K562 (cell line): ENCODE measurements at regions not wholly inside any gene's neighbourhood (a gene's known extent, or its start where the extent isn't known, plus 50 kb on each side); places are given as distances from the start of the nearest gene placed in this dataset.

Experiments
- ATAC-seq: fragments of 200-7000 bp; cut with Tn5 transposase; 3 replicates; pipeline ENCODE4 v1.9.1; 2020; ENCODE audit warnings: moderate library complexity
- BruUV-seq: library from RNA; stranded (reverse); fragments of 400-500 nt; replicated peaks from 2 replicates; lab custom pipeline; 2021; lab: Mats Ljungman, UMichigan
- CTCF ChIA-PET: fragments of 300-600 bp; formaldehyde crosslinking; extraction: SDS; loops from one replicate; lab custom pipeline; 2021; ENCODE audit warnings: low intra/inter-chr PET ratio; lab: Yijun Ruan, JAX
- POLR2A ChIA-PET: fragments of 300-600, 350-650 bp; sonication (Branson Sonifier 250); formaldehyde crosslinking; extraction: SDS; loops from one replicate; lab custom pipeline; 2021; ENCODE audit warnings: antibody characterized with exemption, inconsistent platforms; lab: Yijun Ruan, JAX
- DNase-seq, 4 experiments: peaks; one replicate each; pipeline versions ENCODE4 v3.0.0 to v3.0.0-alpha.2; 2011 to 2018; ENCODE audit warnings: low spot score in 3 of 4, mixed read lengths in 3 of 4; ENCODE audit errors: extremely low read depth in 1 of 4
- FAIRE-seq: peaks from 2 replicates; lab custom pipeline; 2011; peaks lifted over from hg19 to GRCh38; lab: Jason Lieb, UNC
- H2AFZ ChIP-seq: 2 replicates; pipeline ENCODE4 v1.6.0; 2011; ENCODE audit warnings: low read depth, low read length, control low read depth, inconsistent platforms
- H3K27ac ChIP-seq: fragments of 200-600 bp; 3 replicates; pipeline ENCODE4 v1.8.0; 2011; ENCODE audit warnings: low read depth, mild to moderate bottlenecking, control low read depth, inconsistent platforms, low read length, moderate library complexity, mixed read lengths; ENCODE audit errors: extremely low read depth
- H3K27me3 ChIP-seq, 2 experiments: fragments of 300-600 bp in 1 of 2; 2 replicates in 1 of 2; 3 replicates in 1 of 2; pipeline versions ENCODE4 v1.6.0 to v1.8.0; 2011; ENCODE audit warnings: inconsistent platforms in 2 of 2, low read length in 2 of 2, mild to moderate bottlenecking in 1 of 2, mixed read lengths in 1 of 2, moderate library complexity in 1 of 2; ENCODE audit not compliant: control insufficient read depth in 2 of 2, insufficient read depth in 2 of 2
- H3K36me3 ChIP-seq: fragments of 300-600 bp; 3 replicates; pipeline ENCODE4 v1.8.0; 2011; ENCODE audit warnings: mild to moderate bottlenecking, low read length, inconsistent platforms; ENCODE audit not compliant: control insufficient read depth, insufficient read depth
- H3K4me1 ChIP-seq, 2 experiments: fragments of 200-600 bp in 1 of 2; replicated peaks in 1 of 2; 2 replicates in 1 of 2; 3 replicates in 1 of 2; pipeline versions ENCODE4 v1.5.1 to v1.8.0; 2011; ENCODE audit warnings: inconsistent platforms in 2 of 2, low read length in 2 of 2, mild to moderate bottlenecking in 1 of 2, mixed read lengths in 1 of 2, moderate library complexity in 1 of 2; ENCODE audit not compliant: control insufficient read depth in 2 of 2, insufficient read depth in 2 of 2
- H3K4me2 ChIP-seq: 2 replicates; pipeline ENCODE4 v1.6.1; 2011; ENCODE audit warnings: low read length, control low read depth, inconsistent platforms, mixed read lengths; ENCODE audit not compliant: insufficient read depth
- H3K4me3 ChIP-seq: fragments of 200-600 bp; sonication (generic), shearing (Covaris generic); 2 replicates; pipeline ENCODE4 v1.5.1; 2016; ENCODE audit warnings: control low read depth, inconsistent platforms
- H3K79me2 ChIP-seq: fragments of 200-600 bp; 3 replicates; pipeline ENCODE4 v1.8.0; 2011; ENCODE audit warnings: low read length, inconsistent platforms; ENCODE audit not compliant: control insufficient read depth, insufficient read depth
- H3K9ac ChIP-seq, 2 experiments: 2 replicates each; pipeline versions ENCODE4 v1.6.0 to v1.6.1; 2011; ENCODE audit warnings: low read depth in 2 of 2, low read length in 2 of 2, control low read depth in 1 of 2, inconsistent platforms in 1 of 2, mild to moderate bottlenecking in 1 of 2, mixed read lengths in 1 of 2; ENCODE audit not compliant: insufficient read depth in 1 of 2
- H3K9me1 ChIP-seq: one replicate; pipeline ENCODE4 v1.6.0; 2011; ENCODE audit warnings: inconsistent platforms, mild to moderate bottlenecking, low read length, moderate library complexity; ENCODE audit not compliant: control insufficient read depth, insufficient read depth
- H3K9me3 ChIP-seq: replicated peaks from 2 replicates; pipeline ENCODE4 v1.5.1; 2011; ENCODE audit warnings: low read depth, low read length, inconsistent platforms; ENCODE audit not compliant: control insufficient read depth, insufficient read depth
- H4K20me1 ChIP-seq: replicated peaks from 2 replicates; pipeline ENCODE4 v1.6.1; 2011; ENCODE audit warnings: low read length, inconsistent platforms, mixed read lengths; ENCODE audit not compliant: control insufficient read depth, insufficient read depth
- ATF3 ChIP-seq, 2 experiments: fragments of 450-650 bp in 1 of 2; sonication (generic) in 1 of 2; formaldehyde crosslinking in 1 of 2; IDR thresholded peaks in 1 of 2; conservative IDR thresholded peaks in 1 of 2; 2 replicates each; pipeline versions ENCODE4 v1.6.1 to v1.8.1; 2016 to 2023; ENCODE audit warnings: mild to moderate bottlenecking in 2 of 2, moderate library complexity in 2 of 2, inconsistent platforms in 1 of 2, missing genetic modification reagents in 1 of 2
- NCOA4 ChIP-seq: fragments of 450-650 bp; IDR thresholded peaks from 2 replicates; pipeline ENCODE4 v1.6.1; 2018; ENCODE audit warnings: mild to moderate bottlenecking; ENCODE audit not compliant: partially characterized antibody
- ZNF311 ChIP-seq: fragments of 250-450 bp; sonication (Bioruptor Pico); IDR thresholded peaks from 2 replicates; pipeline ENCODE4 v1.4.0; 2020; ENCODE audit warnings: mild to moderate bottlenecking, moderate library complexity
- ZNF398 ChIP-seq: fragments of 250-450 bp; sonication (Bioruptor Pico); IDR thresholded peaks from 2 replicates; pipeline ENCODE4 v1.8.0; 2021; ENCODE audit warnings: moderate library complexity, mild to moderate bottlenecking, inconsistent platforms
- ZNF696 ChIP-seq: fragments of 250-450 bp; sonication (Bioruptor Pico); conservative IDR thresholded peaks from 2 replicates; pipeline ENCODE4 v1.4.0; 2020; ENCODE audit warnings: mild to moderate bottlenecking, moderate library complexity
- ZSCAN32 ChIP-seq: fragments of 450-650 bp; formaldehyde crosslinking; IDR thresholded peaks from 2 replicates; pipeline ENCODE4 v1.4.0; 2020; ENCODE audit warnings: mild to moderate bottlenecking, moderate library complexity
- WGBS: fragments of 100-300 bp; shearing (Covaris generic); methylation state at CpG from one replicate; pipeline ENCODE4 v1.1.6; 2016; ENCODE audit warnings: low coverage, mixed read lengths; ENCODE audit not compliant: insufficient coverage; ENCODE audit errors: missing lambda C conversion rate; 5-methylcytosine and 5-hydroxymethylcytosine counted together
- in situ Hi-C: fragments of 300-500 bp; cut with MboI; formaldehyde crosslinking; loops from 4 replicates; pipeline ENCODE4 v1.15.0; 2018; ENCODE audit warnings: inconsistent platforms, mixed read lengths
- intact Hi-C: fragments of 100-400 bp; cut with micrococcal nuclease; formaldehyde crosslinking; loops from 2 replicates; pipeline ENCODE4 v1.14.2; 2022
- TF ChIP-seq, protein P1 (sequence below): fragments of 250-450 bp; sonication (Bioruptor Pico); IDR thresholded peaks from 2 replicates; pipeline ENCODE4 v1.8.0; 2022; ENCODE audit warnings: moderate library complexity, mild to moderate bottlenecking, inconsistent platforms
- TF ChIP-seq, protein P2 (sequence below): fragments of 450-650 bp; IDR thresholded peaks from 2 replicates; pipeline ENCODE4 v1.6.1; 2016; ENCODE audit warnings: low read depth

DNA sequence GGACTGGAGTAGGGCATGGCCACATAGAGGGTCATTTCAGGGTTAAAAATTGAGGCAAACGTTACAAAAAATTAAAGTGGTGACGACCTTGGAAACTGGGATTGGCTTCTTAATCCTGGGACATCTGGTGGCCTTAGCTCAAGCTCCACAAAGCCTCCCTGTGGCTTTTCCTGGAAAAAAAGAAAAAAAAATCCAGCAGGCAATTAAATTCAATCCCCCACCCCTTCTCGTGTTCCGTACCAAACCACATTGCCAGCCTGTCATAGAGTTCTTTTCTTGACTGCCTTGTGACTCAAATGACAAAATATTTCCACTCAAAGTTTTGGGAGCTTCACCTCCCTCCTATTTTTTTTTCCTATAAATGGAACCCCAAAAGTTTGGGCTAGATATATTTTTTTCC is 195.6 kb downstream of the HRH4 start:
- TF ChIP-seq NCOA4 (no peak), ATF3 (IDR thresholded peaks at IDR 0.05) (no peak), ATF3 (CRISPR knock-in tag; conservative IDR thresholded peaks at IDR 0.05) (no peak), ZNF311 (CRISPR knock-in tag) (no peak), ZNF696 (CRISPR knock-in tag) (no peak), ZSCAN32 (CRISPR knock-in tag) (no peak), ZNF398 (no peak)
- TF ChIP-seq, protein P1, sequence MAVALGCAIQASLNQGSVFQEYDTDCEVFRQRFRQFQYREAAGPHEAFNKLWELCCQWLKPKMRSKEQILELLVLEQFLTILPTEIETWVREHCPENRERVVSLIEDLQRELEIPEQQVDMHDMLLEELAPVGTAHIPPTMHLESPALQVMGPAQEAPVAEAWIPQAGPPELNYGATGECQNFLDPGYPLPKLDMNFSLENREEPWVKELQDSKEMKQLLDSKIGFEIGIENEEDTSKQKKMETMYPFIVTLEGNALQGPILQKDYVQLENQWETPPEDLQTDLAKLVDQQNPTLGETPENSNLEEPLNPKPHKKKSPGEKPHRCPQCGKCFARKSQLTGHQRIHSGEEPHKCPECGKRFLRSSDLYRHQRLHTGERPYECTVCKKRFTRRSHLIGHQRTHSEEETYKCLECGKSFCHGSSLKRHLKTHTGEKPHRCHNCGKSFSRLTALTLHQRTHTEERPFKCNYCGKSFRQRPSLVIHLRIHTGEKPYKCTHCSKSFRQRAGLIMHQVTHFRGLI (CRISPR knock-in tag), result no peak
- TF ChIP-seq, protein P2, sequence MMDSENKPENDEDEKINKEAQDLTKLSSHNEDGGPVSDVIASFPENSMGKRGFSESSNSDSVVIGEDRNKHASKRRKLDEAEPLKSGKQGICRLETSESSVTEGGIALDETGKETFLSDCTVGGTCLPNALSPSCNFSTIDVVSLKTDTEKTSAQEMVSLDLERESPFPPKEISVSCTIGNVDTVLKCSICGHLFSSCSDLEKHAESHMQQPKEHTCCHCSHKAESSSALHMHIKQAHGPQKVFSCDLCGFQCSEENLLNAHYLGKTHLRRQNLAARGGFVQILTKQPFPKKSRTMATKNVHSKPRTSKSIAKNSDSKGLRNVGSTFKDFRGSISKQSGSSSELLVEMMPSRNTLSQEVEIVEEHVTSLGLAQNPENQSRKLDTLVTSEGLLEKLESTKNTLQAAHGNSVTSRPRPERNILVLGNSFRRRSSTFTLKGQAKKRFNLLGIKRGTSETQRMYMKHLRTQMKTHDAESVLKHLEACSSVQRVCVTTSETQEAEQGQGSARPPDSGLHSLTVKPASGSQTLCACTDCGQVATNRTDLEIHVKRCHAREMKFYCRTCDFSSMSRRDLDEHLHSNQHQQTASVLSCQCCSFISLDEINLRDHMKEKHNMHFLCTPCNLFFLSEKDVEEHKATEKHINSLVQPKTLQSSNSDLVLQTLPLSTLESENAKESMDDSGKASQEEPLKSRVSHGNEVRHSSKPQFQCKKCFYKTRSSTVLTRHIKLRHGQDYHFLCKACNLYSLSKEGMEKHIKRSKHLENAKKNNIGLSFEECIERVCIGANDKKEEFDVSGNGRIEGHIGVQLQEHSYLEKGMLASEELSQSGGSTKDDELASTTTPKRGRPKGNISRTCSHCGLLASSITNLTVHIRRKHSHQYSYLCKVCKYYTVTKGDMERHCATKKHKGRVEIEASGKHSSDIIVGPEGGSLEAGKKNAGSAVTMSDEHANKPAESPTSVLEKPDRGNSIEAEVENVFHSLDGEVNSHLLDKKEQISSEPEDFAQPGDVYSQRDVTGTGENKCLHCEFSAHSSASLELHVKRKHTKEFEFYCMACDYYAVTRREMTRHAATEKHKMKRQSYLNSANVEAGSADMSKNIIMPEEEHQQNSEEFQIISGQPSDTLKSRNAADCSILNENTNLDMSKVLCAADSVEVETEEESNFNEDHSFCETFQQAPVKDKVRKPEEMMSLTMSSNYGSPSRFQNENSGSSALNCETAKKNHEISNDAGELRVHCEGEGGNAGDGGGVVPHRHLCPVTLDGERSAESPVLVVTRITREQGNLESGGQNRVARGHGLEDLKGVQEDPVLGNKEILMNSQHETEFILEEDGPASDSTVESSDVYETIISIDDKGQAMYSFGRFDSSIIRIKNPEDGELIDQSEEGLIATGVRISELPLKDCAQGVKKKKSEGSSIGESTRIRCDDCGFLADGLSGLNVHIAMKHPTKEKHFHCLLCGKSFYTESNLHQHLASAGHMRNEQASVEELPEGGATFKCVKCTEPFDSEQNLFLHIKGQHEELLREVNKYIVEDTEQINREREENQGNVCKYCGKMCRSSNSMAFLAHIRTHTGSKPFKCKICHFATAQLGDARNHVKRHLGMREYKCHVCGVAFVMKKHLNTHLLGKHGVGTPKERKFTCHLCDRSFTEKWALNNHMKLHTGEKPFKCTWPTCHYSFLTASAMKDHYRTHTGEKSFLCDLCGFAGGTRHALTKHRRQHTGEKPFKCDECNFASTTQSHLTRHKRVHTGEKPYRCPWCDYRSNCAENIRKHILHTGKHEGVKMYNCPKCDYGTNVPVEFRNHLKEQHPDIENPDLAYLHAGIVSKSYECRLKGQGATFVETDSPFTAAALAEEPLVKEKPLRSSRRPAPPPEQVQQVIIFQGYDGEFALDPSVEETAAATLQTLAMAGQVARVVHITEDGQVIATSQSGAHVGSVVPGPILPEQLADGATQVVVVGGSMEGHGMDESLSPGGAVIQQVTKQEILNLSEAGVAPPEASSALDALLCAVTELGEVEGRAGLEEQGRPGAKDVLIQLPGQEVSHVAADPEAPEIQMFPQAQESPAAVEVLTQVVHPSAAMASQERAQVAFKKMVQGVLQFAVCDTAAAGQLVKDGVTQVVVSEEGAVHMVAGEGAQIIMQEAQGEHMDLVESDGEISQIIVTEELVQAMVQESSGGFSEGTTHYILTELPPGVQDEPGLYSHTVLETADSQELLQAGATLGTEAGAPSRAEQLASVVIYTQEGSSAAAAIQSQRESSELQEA, result no peak
- DNase-seq (no peak), FAIRE-seq (no peak), ATAC-seq (no peak)
- Histone ChIP-seq H3K9ac (no peak overlapping the region), H4K20me1 (no peaks in the 10 kb centered on the region), H3K27ac (no peak overlapping the region), H3K79me2 (no peaks in the 10 kb centered on the region), H3K9me1 (no peaks in the 10 kb centered on the region), H3K9me3 (no peaks in the 10 kb centered on the region), H2AFZ (no peak overlapping the region), H3K4me3 (no peak overlapping the region), H3K27me3 (0 out of 5 replicates have a peak, but pooled peaks cover 0 to 6% of the 10 kb centered on the region in 2 experiments), H3K4me1 (no peaks in the 10 kb centered on the region), H3K4me2 (no peak overlapping the region), H3K36me3 (no peaks in the 10 kb centered on the region)
- BruUV-seq, result no TSS peak
- ChIA-PET POLR2A (interaction anchor here (0.7 kb wide), 1 partner anchor 1967 kb away, joined by 4 read pairs; no protein-coding TSS in a partner anchor), CTCF (no interaction called here)
- in situ Hi-C loops (no loop called here), intact Hi-C loops (no loop called here)
- 0% methylated on average over 4 of the region's 4 CpGs for WGBS
